ENCODE measurements at regions not wholly inside any gene's neighbourhood (a gene's known extent, or its start where the extent isn't known, plus 50 kb on each side); places are given as distances from the start of the nearest gene placed in this dataset.

DNA sequence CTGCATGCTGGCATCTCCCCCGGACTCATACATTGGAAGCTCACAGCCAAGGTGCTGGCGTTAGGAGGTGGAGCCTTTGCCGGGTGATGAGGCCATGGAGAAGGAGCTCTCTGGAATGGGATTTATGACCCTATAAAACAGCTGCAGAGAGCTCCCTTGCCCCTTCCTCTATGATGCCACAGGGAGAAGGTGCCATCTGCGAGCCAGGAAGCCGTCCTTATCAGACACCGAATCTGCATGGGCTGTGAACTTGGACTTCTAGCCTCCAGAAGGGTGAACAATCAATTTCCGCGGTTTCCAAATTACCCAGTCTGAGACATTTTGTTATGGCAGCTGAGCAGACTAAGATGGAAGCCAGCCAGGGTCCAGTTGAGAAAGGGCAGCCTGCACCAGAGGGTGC is 381.2 kb upstream of the IRX1 start:
- DNase-seq (ENCODE audit: extremely low spot score) = no peak
- ChIA-PET POLR2A (no interaction called here), CTCF (no interaction called here)
- TF ChIP-seq ARNT (IDR thresholded peaks at IDR 0.05) (no peak), NFRKB (IDR thresholded peaks at IDR 0.05) (no peak), HDGF (IDR thresholded peaks at IDR 0.05; ENCODE audit: borderline replicate concordance) (no peak), SP1 (IDR thresholded peaks at IDR 0.05) (no peak), CTBP1 (IDR thresholded peaks at IDR 0.05; ENCODE audit: borderline replicate concordance) (no peak), FOXA1 (IDR thresholded peaks at IDR 0.05) (no peak), TARDBP (IDR thresholded peaks at IDR 0.05) (no peak), L3MBTL2 (conservative IDR thresholded peaks at IDR 0.05) (no peak), SUZ12 (IDR thresholded peaks at IDR 0.05) (no peak)
- TF ChIP-seq, protein P1, sequence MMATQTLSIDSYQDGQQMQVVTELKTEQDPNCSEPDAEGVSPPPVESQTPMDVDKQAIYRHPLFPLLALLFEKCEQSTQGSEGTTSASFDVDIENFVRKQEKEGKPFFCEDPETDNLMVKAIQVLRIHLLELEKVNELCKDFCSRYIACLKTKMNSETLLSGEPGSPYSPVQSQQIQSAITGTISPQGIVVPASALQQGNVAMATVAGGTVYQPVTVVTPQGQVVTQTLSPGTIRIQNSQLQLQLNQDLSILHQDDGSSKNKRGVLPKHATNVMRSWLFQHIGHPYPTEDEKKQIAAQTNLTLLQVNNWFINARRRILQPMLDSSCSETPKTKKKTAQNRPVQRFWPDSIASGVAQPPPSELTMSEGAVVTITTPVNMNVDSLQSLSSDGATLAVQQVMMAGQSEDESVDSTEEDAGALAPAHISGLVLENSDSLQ (IDR thresholded peaks at IDR 0.05) = no peak

DNA sequence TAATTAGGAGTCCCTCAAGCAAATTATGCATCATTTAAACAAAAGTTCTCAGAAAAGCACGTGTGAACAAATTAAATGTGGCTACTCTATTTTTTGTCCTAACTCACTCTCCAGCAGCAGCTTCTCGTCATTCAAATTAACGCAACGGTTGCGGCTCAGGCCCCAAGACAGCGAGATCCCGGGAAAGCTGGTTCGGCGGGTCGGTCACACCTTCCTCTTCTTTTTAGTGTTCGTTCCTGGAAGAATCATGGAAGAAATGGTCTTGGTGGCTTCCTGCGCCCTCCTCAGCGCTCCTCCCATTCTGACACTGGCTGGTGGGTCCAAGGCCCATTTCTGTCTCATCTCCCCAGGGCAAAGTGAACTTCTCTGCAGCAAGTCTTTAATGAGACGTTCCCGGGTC is 382.8 kb upstream of the IRX1 start:
- ChIA-PET POLR2A (no interaction called here), CTCF (no interaction called here)
- DNase-seq (ENCODE audit: extremely low spot score) = no peak
- no peak for TF ChIP-seq ARNT (IDR thresholded peaks at IDR 0.05)
- TF ChIP-seq L3MBTL2 (conservative IDR thresholded peaks at IDR 0.05) = no peak
- TF ChIP-seq HDGF (IDR thresholded peaks at IDR 0.05; ENCODE audit: borderline replicate concordance) = no peak
- TF ChIP-seq SUZ12 (IDR thresholded peaks at IDR 0.05) = no peak
- TF ChIP-seq NFRKB (IDR thresholded peaks at IDR 0.05) = no peak
- TF ChIP-seq BHLHE40 (IDR thresholded peaks at IDR 0.05; ENCODE audit: borderline replicate concordance) = no peak
- no peak for TF ChIP-seq SP1 (IDR thresholded peaks at IDR 0.05)
- no peak for TF ChIP-seq FOXA1 (IDR thresholded peaks at IDR 0.05)
- TF ChIP-seq ZNF384 (IDR thresholded peaks at IDR 0.05) = no peak
- TF ChIP-seq ELF4 (IDR thresholded peaks at IDR 0.05) = no peak
- TF ChIP-seq FOXK2 (IDR thresholded peaks at IDR 0.05) = no peak
- TF ChIP-seq FOXM1 (IDR thresholded peaks at IDR 0.05; ENCODE audit: borderline replicate concordance) = no peak
- TF ChIP-seq CTBP1 (IDR thresholded peaks at IDR 0.05; ENCODE audit: borderline replicate concordance) = no peak
- TF ChIP-seq, protein P1 (IDR thresholded peaks at IDR 0.05) = no peak

DNA sequence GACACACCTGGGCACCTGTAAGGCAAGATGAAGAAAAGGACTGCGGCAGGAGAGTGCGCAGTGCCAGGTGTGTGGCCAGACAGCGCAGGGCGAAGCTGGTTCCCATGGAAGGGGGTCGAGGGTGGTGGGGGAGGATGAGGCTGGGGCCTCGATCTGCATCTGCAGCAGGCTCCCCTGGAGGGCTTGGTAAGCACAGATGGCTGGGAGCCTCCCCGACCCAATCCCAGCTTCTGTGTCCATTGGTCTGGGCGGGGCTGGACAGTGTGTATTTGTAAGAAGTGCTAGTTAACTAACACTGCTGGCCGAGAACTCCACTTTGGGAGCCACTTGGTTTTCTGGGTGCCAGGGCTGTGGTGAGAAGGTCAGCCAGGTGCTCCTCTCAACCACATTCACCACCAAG is 385.1 kb upstream of the IRX1 start:
- DNase-seq (ENCODE audit: extremely low spot score) = no peak
- TF ChIP-seq ELF4 (IDR thresholded peaks at IDR 0.05) = no peak
- TF ChIP-seq SP1 (IDR thresholded peaks at IDR 0.05) = no peak
- no peak for TF ChIP-seq SUZ12 (IDR thresholded peaks at IDR 0.05)
- no peak for TF ChIP-seq FOXM1 (IDR thresholded peaks at IDR 0.05; ENCODE audit: borderline replicate concordance)
- TF ChIP-seq BHLHE40 (IDR thresholded peaks at IDR 0.05; ENCODE audit: borderline replicate concordance) = no peak
- CTCF ChIA-PET = no interaction called here
- POLR2A ChIA-PET = no interaction called here

DNA sequence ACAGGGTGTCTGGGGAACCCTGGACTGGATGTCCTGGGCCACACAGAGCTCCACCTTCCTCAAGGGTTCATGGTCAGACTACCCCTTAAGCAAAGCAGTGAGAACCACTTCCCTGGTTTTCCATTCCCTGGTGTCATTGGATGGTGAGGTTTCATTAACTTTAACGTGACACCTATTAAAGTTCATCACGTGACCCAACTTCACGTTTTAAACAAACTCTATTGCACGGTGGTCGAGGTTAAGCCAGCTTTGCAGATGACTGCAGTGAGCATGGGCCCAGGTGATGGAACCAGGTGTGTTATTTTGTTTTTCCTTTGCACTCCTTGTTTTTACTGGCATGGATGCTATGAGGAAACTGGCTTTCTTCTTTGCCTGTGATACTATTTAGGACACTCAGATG is 385.7 kb upstream of the IRX1 start:
- ChIA-PET POLR2A (no interaction called here), CTCF (no interaction called here)
- TF ChIP-seq ZNF384 (IDR thresholded peaks at IDR 0.05) (no peak), FOXA1 (IDR thresholded peaks at IDR 0.05) (no peak), HDGF (IDR thresholded peaks at IDR 0.05; ENCODE audit: borderline replicate concordance) (no peak), NFRKB (IDR thresholded peaks at IDR 0.05) (no peak)
- TF ChIP-seq, protein P1 (IDR thresholded peaks at IDR 0.05) = no peak
- DNase-seq (ENCODE audit: extremely low spot score) = no peak

DNA sequence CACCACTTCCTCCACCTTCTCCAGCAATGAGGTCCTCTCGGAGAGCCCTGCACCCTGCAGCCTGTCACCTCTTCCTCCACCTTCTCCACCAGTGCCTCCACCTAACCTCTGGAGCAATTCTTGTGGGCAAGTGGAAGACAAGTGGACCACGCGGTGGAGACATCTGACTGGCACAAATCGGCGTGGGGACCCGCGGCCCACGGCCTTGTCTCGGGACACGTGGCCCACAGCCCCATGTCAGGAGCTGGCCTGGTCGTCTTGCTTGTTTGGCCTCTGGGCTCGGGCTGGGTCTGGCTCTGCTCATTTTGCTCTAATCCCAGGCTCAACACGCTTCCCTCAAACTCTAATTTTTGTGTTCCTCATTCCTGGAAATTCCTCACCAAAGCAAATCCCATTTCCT is 393.1 kb upstream of the IRX1 start:
- POLR2A ChIA-PET = no interaction called here
- CTCF ChIA-PET = interaction anchor here (0.6 kb wide), 1 partner anchor 637 kb away, joined by 3 read pairs; no protein-coding TSS in a partner anchor
- TF ChIP-seq ZNF384 (IDR thresholded peaks at IDR 0.05) (no peak), SP1 (IDR thresholded peaks at IDR 0.05) (no peak), FOXK2 (IDR thresholded peaks at IDR 0.05) (no peak), L3MBTL2 (conservative IDR thresholded peaks at IDR 0.05) (no peak), ELF4 (IDR thresholded peaks at IDR 0.05) (no peak), TARDBP (IDR thresholded peaks at IDR 0.05) (no peak), FOXM1 (IDR thresholded peaks at IDR 0.05; ENCODE audit: borderline replicate concordance) (no peak), NFRKB (IDR thresholded peaks at IDR 0.05) (no peak), HDGF (IDR thresholded peaks at IDR 0.05; ENCODE audit: borderline replicate concordance) (no peak), ARNT (IDR thresholded peaks at IDR 0.05) (no peak), FOXA1 (IDR thresholded peaks at IDR 0.05) (no peak), SUZ12 (IDR thresholded peaks at IDR 0.05) (no peak), CTBP1 (IDR thresholded peaks at IDR 0.05; ENCODE audit: borderline replicate concordance) (no peak), BHLHE40 (IDR thresholded peaks at IDR 0.05; ENCODE audit: borderline replicate concordance) (no peak), LEF1 (IDR thresholded peaks at IDR 0.05; ENCODE audit: borderline replicate concordance) (no peak)
- TF ChIP-seq, protein P1 (IDR thresholded peaks at IDR 0.05) = no peak
- no peak for DNase-seq (ENCODE audit: extremely low spot score)

DNA sequence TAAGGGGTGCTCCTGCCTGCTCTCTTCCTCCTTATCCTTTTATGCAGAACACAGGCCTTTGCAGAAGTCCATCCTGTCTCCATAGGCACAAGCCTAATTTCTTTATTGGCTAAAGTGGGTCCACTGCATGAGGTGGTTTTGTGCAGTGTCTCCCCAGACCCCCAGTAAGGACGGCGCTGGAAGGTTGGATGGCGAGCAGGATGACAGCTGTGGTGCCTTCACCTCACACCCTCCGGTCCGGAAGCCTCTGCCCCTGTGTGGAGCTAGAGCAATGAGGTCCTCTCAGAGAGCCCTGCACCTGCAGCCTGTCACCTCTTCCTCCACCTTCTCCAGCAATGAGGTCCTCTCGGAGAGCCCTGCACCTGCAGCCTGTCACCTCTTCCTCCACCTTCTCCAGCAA is 393.7 kb upstream of the IRX1 start:
- POLR2A ChIA-PET = no interaction called here
- TF ChIP-seq L3MBTL2 (conservative IDR thresholded peaks at IDR 0.05) (no peak), FOXK2 (IDR thresholded peaks at IDR 0.05) (no peak), HDGF (IDR thresholded peaks at IDR 0.05; ENCODE audit: borderline replicate concordance) (no peak), FOXA1 (IDR thresholded peaks at IDR 0.05) (no peak), LEF1 (IDR thresholded peaks at IDR 0.05; ENCODE audit: borderline replicate concordance) (no peak), ZNF384 (IDR thresholded peaks at IDR 0.05) (no peak), TARDBP (IDR thresholded peaks at IDR 0.05) (no peak), ARNT (IDR thresholded peaks at IDR 0.05) (no peak), SP1 (IDR thresholded peaks at IDR 0.05) (no peak)
- TF ChIP-seq, protein P1 (IDR thresholded peaks at IDR 0.05) = no peak

More for the DNA sequence above, 393.7 kb upstream of the IRX1 start:
- CTCF ChIA-PET = no interaction called here
- DNase-seq (ENCODE audit: extremely low spot score) = no peak

Measured in HEK293T (cell line).